Parathyroid adenoma (tissue), 2 donors: ENCODE measurements at regions not wholly inside any gene's neighbourhood (a gene's known extent, or its start where the extent isn't known, plus 50 kb on each side); places are given as distances from the start of the nearest gene placed in this dataset.

Experiments used
- H2AFZ ChIP-seq: fragments of 300-600 bp; sonication (generic); one replicate; pipeline ENCODE4 v1.7.0; 2017; ENCODE audit warnings: antibody characterized with exemption, mild to moderate bottlenecking
- H3K27ac ChIP-seq: fragments of 300-600 bp; sonication (generic); one replicate; pipeline ENCODE4 v1.7.0; 2017
- H3K27me3 ChIP-seq: fragments of 300-600 bp; sonication (generic); one replicate; pipeline ENCODE4 v1.7.0; 2017; ENCODE audit warnings: low read length; ENCODE audit not compliant: control insufficient read depth, insufficient read depth
- H3K36me3 ChIP-seq: fragments of 300-600 bp; sonication (generic); one replicate; pipeline ENCODE4 v1.7.0; 2017; ENCODE audit warnings: low read length; ENCODE audit not compliant: control insufficient read depth, insufficient read depth
- H3K4me1 ChIP-seq: fragments of 300-600 bp; sonication (generic); one replicate; pipeline ENCODE4 v1.7.0; 2017; ENCODE audit warnings: control low read depth
- H3K4me2 ChIP-seq: fragments of 300-600 bp; sonication (generic); one replicate; pipeline ENCODE4 v1.7.0; 2017; ENCODE audit warnings: low read length
- H3K4me3 ChIP-seq: fragments of 300-600 bp; sonication (generic); one replicate; pipeline ENCODE4 v1.7.0; 2017; ENCODE audit warnings: low read depth, low read length
- H3K79me2 ChIP-seq: fragments of 300-600 bp; sonication (generic); one replicate; pipeline ENCODE4 v1.7.0; 2017; ENCODE audit warnings: control low read depth
- H3K9ac ChIP-seq: fragments of 300-600 bp; sonication (generic); one replicate; pipeline ENCODE4 v1.7.0; 2017; ENCODE audit warnings: mild to moderate bottlenecking
- H3K9me3 ChIP-seq: fragments of 300-600 bp; sonication (generic); one replicate; pipeline ENCODE4 v1.7.0; 2017; ENCODE audit warnings: low read length; ENCODE audit not compliant: control insufficient read depth
- TF ChIP-seq, protein P1 (sequence below): fragments of 300-600 bp; sonication (generic); IDR thresholded peaks from one replicate; pipeline ENCODE4 v1.7.0; 2017; ENCODE audit warnings: antibody characterized with exemption, mild to moderate bottlenecking
- donor health status: primary hyperparathyroidism.

DNA sequence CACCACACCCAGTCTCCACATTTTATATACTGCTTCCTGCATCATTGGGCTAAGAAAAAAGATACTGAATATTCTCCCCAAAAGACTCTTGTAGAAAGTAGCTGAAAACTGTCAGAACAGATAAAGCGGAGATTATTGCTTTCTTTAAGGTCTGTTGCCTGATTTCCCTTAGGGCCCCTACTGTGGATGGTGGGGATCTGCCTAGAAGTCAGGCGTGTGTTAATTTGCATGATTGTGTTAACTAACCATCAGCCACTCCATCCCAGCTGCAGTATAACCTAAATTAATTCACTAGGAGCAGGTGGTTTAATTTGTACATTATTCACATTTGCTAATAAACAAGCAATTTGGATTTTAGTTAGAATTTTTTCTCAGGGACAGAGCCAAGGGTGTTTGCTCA lies 360.3 kb downstream of the FBXW7 start:
- Histone ChIP-seq H3K27me3 (no peaks in the 10 kb centered on the region), H2AFZ (no peak overlapping the region), H3K27ac (no peak overlapping the region), H3K9ac (no peak overlapping the region), H3K36me3 (no peaks in the 10 kb centered on the region), H3K79me2 (no peaks in the 10 kb centered on the region), H3K4me1 (no peaks in the 10 kb centered on the region), H3K4me2 (no peak overlapping the region), H3K4me3 (no peak overlapping the region), H3K9me3 (no peaks in the 10 kb centered on the region)
- TF ChIP-seq, protein P1, sequence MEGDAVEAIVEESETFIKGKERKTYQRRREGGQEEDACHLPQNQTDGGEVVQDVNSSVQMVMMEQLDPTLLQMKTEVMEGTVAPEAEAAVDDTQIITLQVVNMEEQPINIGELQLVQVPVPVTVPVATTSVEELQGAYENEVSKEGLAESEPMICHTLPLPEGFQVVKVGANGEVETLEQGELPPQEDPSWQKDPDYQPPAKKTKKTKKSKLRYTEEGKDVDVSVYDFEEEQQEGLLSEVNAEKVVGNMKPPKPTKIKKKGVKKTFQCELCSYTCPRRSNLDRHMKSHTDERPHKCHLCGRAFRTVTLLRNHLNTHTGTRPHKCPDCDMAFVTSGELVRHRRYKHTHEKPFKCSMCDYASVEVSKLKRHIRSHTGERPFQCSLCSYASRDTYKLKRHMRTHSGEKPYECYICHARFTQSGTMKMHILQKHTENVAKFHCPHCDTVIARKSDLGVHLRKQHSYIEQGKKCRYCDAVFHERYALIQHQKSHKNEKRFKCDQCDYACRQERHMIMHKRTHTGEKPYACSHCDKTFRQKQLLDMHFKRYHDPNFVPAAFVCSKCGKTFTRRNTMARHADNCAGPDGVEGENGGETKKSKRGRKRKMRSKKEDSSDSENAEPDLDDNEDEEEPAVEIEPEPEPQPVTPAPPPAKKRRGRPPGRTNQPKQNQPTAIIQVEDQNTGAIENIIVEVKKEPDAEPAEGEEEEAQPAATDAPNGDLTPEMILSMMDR = no peak

DNA sequence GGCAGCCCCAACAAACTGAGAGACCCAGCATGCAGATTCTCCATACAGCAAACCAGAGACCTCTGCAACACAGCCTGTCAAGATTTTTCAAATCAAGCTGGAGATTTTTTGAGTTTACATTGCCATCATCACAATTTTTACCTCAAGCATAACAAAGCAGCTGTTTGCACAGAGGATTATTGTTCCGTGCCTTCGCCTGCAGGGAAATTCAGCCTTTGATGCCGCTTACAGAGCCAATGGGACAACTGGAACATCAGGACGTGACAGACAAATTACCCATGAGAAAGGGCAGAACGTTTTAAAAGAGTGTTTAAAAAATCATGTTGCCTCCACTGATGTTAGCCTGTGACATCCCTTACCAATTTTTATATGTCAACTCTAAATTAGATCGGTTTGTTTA lies 363.7 kb downstream of the FBXW7 start:
- H3K36me3 ChIP-seq = no peaks in the 10 kb centered on the region
- no peak overlapping the region for H3K9ac ChIP-seq
- no peaks in the 10 kb centered on the region for H3K27me3 ChIP-seq
- no peaks in the 10 kb centered on the region for H3K4me1 ChIP-seq
- no peak overlapping the region for H2AFZ ChIP-seq
- H3K79me2 ChIP-seq = no peaks in the 10 kb centered on the region
- no peak overlapping the region for H3K4me3 ChIP-seq
- H3K27ac ChIP-seq = no peak overlapping the region
- no peak overlapping the region for H3K4me2 ChIP-seq
- TF ChIP-seq, protein P1 = no peak
- H3K9me3 ChIP-seq = no peaks in the 10 kb centered on the region

DNA sequence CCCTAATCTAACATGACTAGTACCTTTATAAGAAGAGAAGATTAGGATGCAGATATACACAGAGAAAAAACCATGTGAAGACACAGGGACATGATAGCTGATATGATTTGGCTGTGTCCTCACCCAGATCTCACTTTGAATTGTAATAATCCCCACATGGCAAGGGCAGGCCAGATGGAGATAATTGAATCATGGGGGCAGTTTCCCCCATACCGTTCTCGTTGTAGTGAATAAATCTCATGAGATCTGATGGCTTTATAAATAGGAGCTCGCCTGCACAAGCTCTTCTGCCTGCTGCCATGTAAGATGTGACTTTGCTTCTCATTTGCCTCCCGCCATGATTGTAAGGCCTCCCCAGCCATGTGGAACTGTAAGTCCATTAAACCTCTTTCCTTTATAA lies 364.3 kb downstream of the FBXW7 start:
- Histone ChIP-seq H3K79me2 (no peaks in the 10 kb centered on the region), H3K27me3 (no peaks in the 10 kb centered on the region), H3K4me2 (no peak overlapping the region), H3K9me3 (no peaks in the 10 kb centered on the region), H3K4me3 (no peak overlapping the region), H3K9ac (no peak overlapping the region), H3K27ac (no peak overlapping the region), H3K36me3 (no peaks in the 10 kb centered on the region), H2AFZ (no peak overlapping the region), H3K4me1 (no peaks in the 10 kb centered on the region)
- TF ChIP-seq, protein P1 = no peak

DNA sequence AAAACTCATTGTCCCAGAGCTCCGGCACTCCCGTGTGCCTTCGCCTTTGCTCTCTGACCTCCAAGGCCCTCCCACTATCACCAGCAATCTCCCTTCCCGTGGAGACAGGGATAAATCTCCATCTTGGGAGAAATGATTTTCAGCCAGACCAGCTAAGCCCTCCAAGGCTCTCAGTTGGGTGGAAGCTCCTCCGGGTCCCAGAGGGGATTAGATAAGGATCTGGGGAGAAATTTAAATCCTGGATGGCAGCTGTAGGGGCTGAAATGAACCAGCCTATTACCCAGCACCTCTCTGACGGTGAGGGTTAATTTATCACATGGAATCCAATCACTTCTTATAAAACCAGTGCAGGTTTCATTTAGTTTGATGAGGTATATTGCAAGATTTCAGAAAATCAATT lies 366.2 kb downstream of the FBXW7 start:
- no peaks in the 10 kb centered on the region for H3K9me3 ChIP-seq
- no peaks in the 10 kb centered on the region for H3K79me2 ChIP-seq
- no peak overlapping the region for H3K9ac ChIP-seq
- no peaks in the 10 kb centered on the region for H3K4me1 ChIP-seq
- no peak overlapping the region for H2AFZ ChIP-seq
- H3K4me3 ChIP-seq = no peak overlapping the region
- H3K4me2 ChIP-seq = no peak overlapping the region
- no peak overlapping the region for H3K27ac ChIP-seq
- no peaks in the 10 kb centered on the region for H3K27me3 ChIP-seq
- TF ChIP-seq, protein P1 = no peak
- H3K36me3 ChIP-seq = no peaks in the 10 kb centered on the region

DNA sequence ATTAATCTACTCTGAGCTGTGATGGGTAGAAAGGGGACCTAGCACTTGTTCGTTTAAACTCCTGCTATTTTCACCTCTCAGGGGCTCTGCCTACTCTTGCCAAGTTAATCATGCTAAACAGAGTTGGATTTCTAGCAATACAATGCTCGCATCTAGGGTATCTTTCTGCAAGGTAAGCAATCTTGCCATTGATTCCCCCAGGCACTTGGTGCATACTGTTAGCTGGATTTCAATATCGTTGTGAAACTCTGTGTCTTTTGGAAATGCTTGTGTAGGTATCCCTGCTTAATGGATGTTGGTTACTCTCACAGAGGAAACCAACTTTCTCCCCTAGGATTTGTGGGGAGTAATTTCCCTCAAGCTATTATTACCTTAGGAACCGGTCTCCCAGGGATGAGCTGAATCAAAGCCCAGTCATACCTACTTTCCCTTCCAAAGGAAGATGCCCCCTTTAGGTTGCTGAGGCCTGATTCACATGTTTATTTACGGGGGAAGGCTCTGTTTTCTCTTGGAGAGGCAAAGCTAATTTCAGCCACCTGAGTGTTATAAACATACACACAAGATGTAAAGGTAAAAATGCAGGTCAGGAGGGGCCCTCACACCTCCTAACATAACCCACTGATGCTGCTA lies 366.8 kb downstream of the FBXW7 start:
- Histone ChIP-seq H3K79me2 (no peaks in the 10 kb centered on the region), H3K4me1 (no peaks in the 10 kb centered on the region), H3K27ac (no peak overlapping the region), H3K9ac (no peak overlapping the region), H3K9me3 (no peaks in the 10 kb centered on the region), H3K4me2 (no peak overlapping the region), H3K36me3 (no peaks in the 10 kb centered on the region), H3K27me3 (no peaks in the 10 kb centered on the region), H2AFZ (no peak overlapping the region), H3K4me3 (no peak overlapping the region)
- TF ChIP-seq, protein P1 = no peak
